Naive thymus-derived CD4-positive, alpha-beta T cell (primary cell): ENCODE measurements at regions not wholly inside any gene's neighbourhood (a gene's known extent, or its start where the extent isn't known, plus 50 kb on each side); places are given as distances from the start of the nearest gene placed in this dataset.

Source experiments
- ATAC-seq: fragments of 150-1000 bp; cut with Tn5 transposase; 2 replicates; pipeline ENCODE4 v1.10.0; 2021; ENCODE audit warnings: mild to moderate bottlenecking, moderate library complexity
- CTCF ChIA-PET: fragments of 350-600 bp; sonication (Branson Sonifier 250); formaldehyde crosslinking; loops from one replicate; lab custom pipeline; 2021; ENCODE audit warnings: antibody characterized with exemption; lab: Charles Lee
- POLR2A ChIA-PET: fragments of 350-600 bp; sonication (Branson Sonifier 250); formaldehyde crosslinking; loops from one replicate; lab custom pipeline; 2021; ENCODE audit warnings: antibody characterized with exemption, inconsistent platforms; lab: Charles Lee
- DNase-seq, 9 donors: peaks; one replicate each; pipeline versions ENCODE4 v3.0.0 to v3.0.0-alpha.2; 2020 to 2022; ENCODE audit warnings: mixed read lengths in 1 of 9
- H3K27ac ChIP-seq: one replicate; pipeline ENCODE4 v1.7.0; 2013; ENCODE audit warnings: mild to moderate bottlenecking, low read depth, low read length, moderate library complexity
- H3K27me3 ChIP-seq, 2 donors: one replicate each; pipeline ENCODE4 v1.7.0; 2013; ENCODE audit warnings: low read length in 2 of 2, mild to moderate bottlenecking in 2 of 2, moderate library complexity in 2 of 2; ENCODE audit not compliant: control insufficient read depth in 2 of 2, insufficient read depth in 2 of 2
- H3K36me3 ChIP-seq, 3 experiments: 1 replicate in 2 of 3; 2 replicates in 1 of 3; pipeline ENCODE4 v1.7.0; 2013; ENCODE audit warnings: low read length in 3 of 3, mild to moderate bottlenecking in 3 of 3, moderate library complexity in 1 of 3; ENCODE audit not compliant: insufficient read depth in 3 of 3, control insufficient read depth in 2 of 3
- H3K4me1 ChIP-seq, 2 donors: one replicate each; pipeline ENCODE4 v1.7.0; 2013; ENCODE audit warnings: low read length in 2 of 2, mild to moderate bottlenecking in 2 of 2, moderate library complexity in 1 of 2; ENCODE audit not compliant: control insufficient read depth in 2 of 2, insufficient read depth in 2 of 2
- H3K4me3 ChIP-seq: 2 replicates; pipeline ENCODE4 v1.7.0; 2013; ENCODE audit warnings: mild to moderate bottlenecking, low read length
- H3K9me3 ChIP-seq, 3 experiments: 1 replicate in 2 of 3; 2 replicates in 1 of 3; pipeline ENCODE4 v1.7.0; 2013; ENCODE audit warnings: low read length in 3 of 3; ENCODE audit not compliant: control insufficient read depth in 2 of 3
- H3K27ac Mint-ChIP-seq, 9 donors: one replicate each; pipeline ENCODE4 v1.8.0; 2020 to 2022; ENCODE audit warnings: mixed read lengths in 9 of 9, mild to moderate bottlenecking in 8 of 9, moderate library complexity in 5 of 9, inconsistent platforms in 2 of 9
- H3K27me3 Mint-ChIP-seq, 5 donors: one replicate each; pipeline ENCODE4 v1.8.0; 2021 to 2022; ENCODE audit warnings: mixed read lengths in 5 of 5, mild to moderate bottlenecking in 1 of 5
- H3K36me3 Mint-ChIP-seq, 5 donors: one replicate each; pipeline ENCODE4 v1.8.0; 2020 to 2022; ENCODE audit warnings: mixed read lengths in 5 of 5, mild to moderate bottlenecking in 3 of 5, inconsistent platforms in 1 of 5
- H3K4me1 Mint-ChIP-seq, 7 donors: one replicate each; pipeline ENCODE4 v1.8.0; 2020 to 2022; ENCODE audit warnings: mixed read lengths in 7 of 7, mild to moderate bottlenecking in 3 of 7, inconsistent platforms in 1 of 7
- H3K4me3 Mint-ChIP-seq, 10 donors: one replicate each; pipeline ENCODE4 v1.8.0; 2020 to 2022; ENCODE audit warnings: mild to moderate bottlenecking in 10 of 10, mixed read lengths in 10 of 10, moderate library complexity in 6 of 10, inconsistent platforms in 2 of 10
- H3K9me3 Mint-ChIP-seq, 11 donors: one replicate each; pipeline ENCODE4 v1.8.0; 2020 to 2022; ENCODE audit warnings: mixed read lengths in 11 of 11, mild to moderate bottlenecking in 4 of 11, inconsistent platforms in 1 of 11, moderate library complexity in 1 of 11
- intact Hi-C, 2 donors: fragments of 100-400 bp; cut with micrococcal nuclease; formaldehyde crosslinking; loops; one replicate each; pipeline ENCODE4 v1.15.1; 2023

- Histone ChIP-seq H3K36me3 (no peaks in the 10 kb centered on the region), H3K4me1 (no peaks in the 10 kb centered on the region), H3K4me3 (no peak overlapping the region), H3K27ac (no peak overlapping the region), H3K9me3 (no peaks in the 10 kb centered on the region), H3K27me3 (no peaks in the 10 kb centered on the region)
- DNase-seq (no peak), ATAC-seq (no peak)
- Mint-ChIP-seq H3K27ac (no peak overlapping the region), H3K36me3 (no peaks in the 10 kb centered on the region), H3K4me1 (no peaks in the 10 kb centered on the region), H3K27me3 (peaks cover 0 to 26% (median 8%) of the 10 kb centered on the region in 5 donors), H3K4me3 (no peak overlapping the region), H3K9me3 (peaks cover 0 to 17% (median 5%) of the 10 kb centered on the region in 11 donors)
- CTCF ChIA-PET: no interaction called here
- intact Hi-C loops: no loop called here
- POLR2A ChIA-PET: no interaction called here
These were observed 531.5 kb upstream of the USP24 start for GRCh38 chr1:55746710-55747109.

GRCh38 chr1:55741516-55741915 is 526.4 kb upstream of the USP24 start:
- no peak overlapping the region for H3K27ac Mint-ChIP-seq
- H3K36me3 ChIP-seq: no peaks in the 10 kb centered on the region

GRCh38 chr1:55735106-55735505 is 519.9 kb upstream of the USP24 start:
- H3K27me3 Mint-ChIP-seq: peaks cover 0 to 13% (median 4%) of the 10 kb centered on the region in 5 donors
- no peaks in the 10 kb centered on the region for H3K36me3 Mint-ChIP-seq
- ChIA-PET POLR2A (no interaction called here), CTCF (no interaction called here)
- H3K4me1 ChIP-seq: no peaks in the 10 kb centered on the region
- no peak overlapping the region for H3K27ac Mint-ChIP-seq
- no peaks in the 10 kb centered on the region for H3K4me1 Mint-ChIP-seq
- peaks cover 0 to 12% (median 0%) of the 10 kb centered on the region in 11 donors for H3K9me3 Mint-ChIP-seq
- DNase-seq (no peak), ATAC-seq (no peak)
- H3K27me3 ChIP-seq: no peaks in the 10 kb centered on the region
- no peak overlapping the region for H3K27ac ChIP-seq
- no peak overlapping the region for H3K4me3 Mint-ChIP-seq
- no peaks in the 10 kb centered on the region for H3K9me3 ChIP-seq
- intact Hi-C loops: no loop called here
- H3K4me3 ChIP-seq: no peak overlapping the region
- no peaks in the 10 kb centered on the region for H3K36me3 ChIP-seq

More at GRCh38 chr1:55741516-55741915, 526.4 kb upstream of the USP24 start:
- H3K4me3 ChIP-seq: no peak overlapping the region
- H3K27ac ChIP-seq: no peak overlapping the region
- Mint-ChIP-seq H3K4me3 (no peak overlapping the region), H3K4me1 (no peaks in the 10 kb centered on the region), H3K36me3 (no peaks in the 10 kb centered on the region), H3K9me3 (peaks cover 0 to 13% (median 3%) of the 10 kb centered on the region in 11 donors), H3K27me3 (peaks cover 0 to 15% (median 4%) of the 10 kb centered on the region in 5 donors)
- CTCF ChIA-PET: no interaction called here
- no peak for DNase-seq
- H3K4me1 ChIP-seq: no peaks in the 10 kb centered on the region
- intact Hi-C loops: no loop called here
- ATAC-seq: no peak
- H3K27me3 ChIP-seq: no peaks in the 10 kb centered on the region
- POLR2A ChIA-PET: no interaction called here
- no peaks in the 10 kb centered on the region for H3K9me3 ChIP-seq

- Mint-ChIP-seq H3K9me3 (peaks cover 0 to 5% (median 0%) of the 10 kb centered on the region in 11 donors), H3K27me3 (peaks cover 0 to 15% (median 9%) of the 10 kb centered on the region in 5 donors), H3K4me1 (peaks cover 0 to 1% (median 0%) of the 10 kb centered on the region in 7 donors), H3K4me3 (no peak overlapping the region), H3K27ac (no peak overlapping the region), H3K36me3 (no peaks in the 10 kb centered on the region)
- Histone ChIP-seq H3K4me3 (no peak overlapping the region), H3K4me1 (no peaks in the 10 kb centered on the region), H3K9me3 (no peaks in the 10 kb centered on the region), H3K27ac (no peak overlapping the region), H3K36me3 (no peaks in the 10 kb centered on the region), H3K27me3 (no peaks in the 10 kb centered on the region)
- ChIA-PET POLR2A (no interaction called here), CTCF (no interaction called here)
- no peak for ATAC-seq
- no peak for DNase-seq
- intact Hi-C loops: no loop called here
These were observed 511.8 kb upstream of the USP24 start for GRCh38 chr1:55726994-55727393.

GRCh38 chr1:55725378-55725777 is 510.2 kb upstream of the USP24 start:
- POLR2A ChIA-PET: no interaction called here
- Mint-ChIP-seq H3K9me3 (peaks cover 0 to 5% (median 0%) of the 10 kb centered on the region in 11 donors), H3K4me1 (peaks cover 0 to 1% (median 0%) of the 10 kb centered on the region in 7 donors), H3K4me3 (no peak overlapping the region), H3K36me3 (no peaks in the 10 kb centered on the region), H3K27ac (no peak overlapping the region), H3K27me3 (peaks cover 0 to 15% (median 9%) of the 10 kb centered on the region in 5 donors)
- intact Hi-C loops: no loop called here
- no peaks in the 10 kb centered on the region for H3K9me3 ChIP-seq
- H3K36me3 ChIP-seq: no peaks in the 10 kb centered on the region
- CTCF ChIA-PET: no interaction called here
- no peak overlapping the region for H3K4me3 ChIP-seq
- H3K4me1 ChIP-seq: no peaks in the 10 kb centered on the region
- no peak overlapping the region for H3K27ac ChIP-seq
- ATAC-seq (no peak), DNase-seq (no peak)
- no peaks in the 10 kb centered on the region for H3K27me3 ChIP-seq

- no peak for ATAC-seq
- Histone ChIP-seq H3K4me1 (no peaks in the 10 kb centered on the region), H3K9me3 (no peaks in the 10 kb centered on the region), H3K4me3 (no peak overlapping the region), H3K27ac (no peak overlapping the region), H3K27me3 (no peaks in the 10 kb centered on the region), H3K36me3 (no peaks in the 10 kb centered on the region)
- no peaks in the 10 kb centered on the region for H3K4me1 Mint-ChIP-seq
- DNase-seq: no peak
- H3K9me3 Mint-ChIP-seq: peaks cover 0 to 5% (median 0%) of the 10 kb centered on the region in 11 donors
- H3K27me3 Mint-ChIP-seq: peaks cover 0 to 15% (median 8%) of the 10 kb centered on the region in 5 donors
- POLR2A ChIA-PET: no interaction called here
- no peaks in the 10 kb centered on the region for H3K36me3 Mint-ChIP-seq
- CTCF ChIA-PET: no interaction called here
- intact Hi-C loops: no loop called here
- H3K27ac Mint-ChIP-seq: no peak overlapping the region
- no peak overlapping the region for H3K4me3 Mint-ChIP-seq
These were observed 509.6 kb upstream of the USP24 start for GRCh38 chr1:55724551-55725325.

GRCh38 chr1:55723001-55723400 is 507.8 kb upstream of the USP24 start:
- peaks cover 0 to 15% (median 12%) of the 10 kb centered on the region in 5 donors for H3K27me3 Mint-ChIP-seq
- no peak for DNase-seq
- no peaks in the 10 kb centered on the region for H3K9me3 ChIP-seq
- no peak overlapping the region for H3K4me3 Mint-ChIP-seq
- ChIA-PET POLR2A (no interaction called here), CTCF (no interaction called here)
- peaks cover 0 to 5% (median 0%) of the 10 kb centered on the region in 11 donors for H3K9me3 Mint-ChIP-seq
- no peaks in the 10 kb centered on the region for H3K4me1 Mint-ChIP-seq
- no peaks in the 10 kb centered on the region for H3K27me3 ChIP-seq
- H3K36me3 Mint-ChIP-seq: no peaks in the 10 kb centered on the region
- H3K27ac Mint-ChIP-seq: no peak overlapping the region
- no peaks in the 10 kb centered on the region for H3K36me3 ChIP-seq
- no peak overlapping the region for H3K27ac ChIP-seq
- H3K4me3 ChIP-seq: no peak overlapping the region
- H3K4me1 ChIP-seq: no peaks in the 10 kb centered on the region
- no peak for ATAC-seq
- intact Hi-C loops: no loop called here
